SU-DHL-6 (cell line): ENCODE measurements at regions not wholly inside any gene's neighbourhood (a gene's known extent, or its start where the extent isn't known, plus 50 kb on each side); places are given as distances from the start of the nearest gene placed in this dataset.

Experiments used
- H2AFZ ChIP-seq: fragments of 200-600 bp; sonication (generic); 2 replicates; pipeline ENCODE4 v1.6.1; 2014; ENCODE audit warnings: low read depth, mild to moderate bottlenecking, moderate library complexity, mixed read lengths, antibody characterized with exemption, low read length; ENCODE audit not compliant: severe bottlenecking
- H3F3A ChIP-seq: fragments of 200-600 bp; shearing (Covaris generic); 2 replicates; pipeline ENCODE4 v1.6.0; 2016; ENCODE audit warnings: antibody characterized with exemption, mild to moderate bottlenecking; ENCODE audit not compliant: insufficient read depth
- H3K27ac ChIP-seq: fragments of 200-600 bp; sonication (generic); 2 replicates; pipeline ENCODE4 v1.5.1; 2016; ENCODE audit warnings: low read depth, mild to moderate bottlenecking, low read length, moderate library complexity, mixed read lengths
- H3K27me3 ChIP-seq: fragments of 200-600 bp; sonication (generic), shearing (Covaris generic); 2 replicates; pipeline ENCODE4 v1.6.0; 2014; ENCODE audit warnings: mild to moderate bottlenecking, low read length
- H3K36me3 ChIP-seq: fragments of 200-600 bp; sonication (generic); 2 replicates; pipeline ENCODE4 v1.6.1; 2014; ENCODE audit warnings: mild to moderate bottlenecking, low read length, mixed read lengths
- H3K4me2 ChIP-seq: fragments of 300-600, 200-600 bp; shearing (Covaris generic), sonication (generic); 2 replicates; pipeline ENCODE4 v1.6.0; 2014; ENCODE audit warnings: low read length, low read depth, mild to moderate bottlenecking; ENCODE audit not compliant: poor library complexity, severe bottlenecking
- H3K4me3 ChIP-seq: fragments of 200-600 bp; sonication (generic); 2 replicates; pipeline ENCODE4 v1.5.1; 2014; ENCODE audit warnings: antibody characterized with exemption, low read length, mild to moderate bottlenecking, mixed read lengths; ENCODE audit not compliant: insufficient read depth, poor library complexity, severe bottlenecking
- H3K79me2 ChIP-seq: fragments of 200-600 bp; sonication (generic); 2 replicates; pipeline ENCODE4 v1.6.1; 2014; ENCODE audit warnings: mild to moderate bottlenecking, low read length, moderate library complexity; ENCODE audit not compliant: insufficient read depth
- H3K9ac ChIP-seq: fragments of 200-600 bp; sonication (generic); 2 replicates; pipeline ENCODE4 v1.7.0; 2014; ENCODE audit warnings: mild to moderate bottlenecking, low read length
- H3K9me2 ChIP-seq: fragments of 200-600 bp; sonication (generic); replicated peaks from 2 replicates; pipeline ENCODE4 v1.6.1; 2014; ENCODE audit warnings: low read length; ENCODE audit not compliant: insufficient read depth
- H3K9me3 ChIP-seq: fragments of 200-600 bp; sonication (generic); 2 replicates; pipeline ENCODE4 v1.6.1; 2014; ENCODE audit warnings: low read length, mixed read lengths; ENCODE audit not compliant: insufficient read depth
- H4K20me1 ChIP-seq: fragments of 200-600 bp; sonication (generic); 2 replicates; pipeline ENCODE4 v1.6.1; 2014; ENCODE audit warnings: low read depth, mild to moderate bottlenecking, antibody characterized with exemption, low read length, moderate library complexity, mixed read lengths
- EZH2phosphoT487 ChIP-seq: fragments of 200-600 bp; sonication (generic), shearing (Covaris generic); conservative IDR thresholded peaks from 2 replicates; pipeline ENCODE4 v1.6.1; 2018; ENCODE audit warnings: mild to moderate bottlenecking, antibody characterized with exemption, low read length, moderate library complexity, mixed read lengths
- TF ChIP-seq, protein P1 (sequence below): fragments of 200-600 bp; sonication (generic); IDR thresholded peaks from one replicate; pipeline ENCODE4 v1.5.1; 2017; ENCODE audit warnings: antibody characterized with exemption, mild to moderate bottlenecking, low read length, moderate library complexity; ENCODE audit not compliant: insufficient read depth, poor library complexity, severe bottlenecking

DNA sequence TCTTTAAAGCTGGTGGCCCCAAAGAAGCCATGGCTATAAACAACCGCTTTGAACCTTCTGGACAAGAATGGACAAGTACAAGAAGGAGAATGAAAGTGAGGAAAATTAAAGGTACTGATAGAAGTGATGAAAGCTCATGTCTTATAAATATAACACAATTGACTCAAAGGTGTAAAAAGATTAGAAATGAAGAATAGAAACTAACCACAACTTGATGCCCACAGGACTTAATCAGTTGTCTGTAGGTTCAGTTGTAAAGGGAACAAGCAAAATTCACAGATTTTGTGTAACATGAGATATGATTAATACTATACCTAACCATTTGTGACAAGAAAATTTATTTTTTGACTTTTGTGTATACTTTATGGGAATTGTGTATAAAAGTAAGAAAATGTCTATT, 135.7 kb downstream of the NUP35 start:
- Histone ChIP-seq H3F3A (no peaks in the 10 kb centered on the region), H3K79me2 (no peaks in the 10 kb centered on the region), H3K9me2 (no peaks in the 10 kb centered on the region), H3K9me3 (no peaks in the 10 kb centered on the region), H3K9ac (no peak overlapping the region), H4K20me1 (no peaks in the 10 kb centered on the region), H2AFZ (no peak overlapping the region), H3K27ac (no peak overlapping the region), H3K4me2 (no peak overlapping the region), H3K4me3 (no peak overlapping the region), H3K36me3 (no peaks in the 10 kb centered on the region), H3K27me3 (no peaks in the 10 kb centered on the region)
- TF ChIP-seq, protein P1, sequence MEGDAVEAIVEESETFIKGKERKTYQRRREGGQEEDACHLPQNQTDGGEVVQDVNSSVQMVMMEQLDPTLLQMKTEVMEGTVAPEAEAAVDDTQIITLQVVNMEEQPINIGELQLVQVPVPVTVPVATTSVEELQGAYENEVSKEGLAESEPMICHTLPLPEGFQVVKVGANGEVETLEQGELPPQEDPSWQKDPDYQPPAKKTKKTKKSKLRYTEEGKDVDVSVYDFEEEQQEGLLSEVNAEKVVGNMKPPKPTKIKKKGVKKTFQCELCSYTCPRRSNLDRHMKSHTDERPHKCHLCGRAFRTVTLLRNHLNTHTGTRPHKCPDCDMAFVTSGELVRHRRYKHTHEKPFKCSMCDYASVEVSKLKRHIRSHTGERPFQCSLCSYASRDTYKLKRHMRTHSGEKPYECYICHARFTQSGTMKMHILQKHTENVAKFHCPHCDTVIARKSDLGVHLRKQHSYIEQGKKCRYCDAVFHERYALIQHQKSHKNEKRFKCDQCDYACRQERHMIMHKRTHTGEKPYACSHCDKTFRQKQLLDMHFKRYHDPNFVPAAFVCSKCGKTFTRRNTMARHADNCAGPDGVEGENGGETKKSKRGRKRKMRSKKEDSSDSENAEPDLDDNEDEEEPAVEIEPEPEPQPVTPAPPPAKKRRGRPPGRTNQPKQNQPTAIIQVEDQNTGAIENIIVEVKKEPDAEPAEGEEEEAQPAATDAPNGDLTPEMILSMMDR = no peak
- no peak for TF ChIP-seq EZH2phosphoT487

DNA sequence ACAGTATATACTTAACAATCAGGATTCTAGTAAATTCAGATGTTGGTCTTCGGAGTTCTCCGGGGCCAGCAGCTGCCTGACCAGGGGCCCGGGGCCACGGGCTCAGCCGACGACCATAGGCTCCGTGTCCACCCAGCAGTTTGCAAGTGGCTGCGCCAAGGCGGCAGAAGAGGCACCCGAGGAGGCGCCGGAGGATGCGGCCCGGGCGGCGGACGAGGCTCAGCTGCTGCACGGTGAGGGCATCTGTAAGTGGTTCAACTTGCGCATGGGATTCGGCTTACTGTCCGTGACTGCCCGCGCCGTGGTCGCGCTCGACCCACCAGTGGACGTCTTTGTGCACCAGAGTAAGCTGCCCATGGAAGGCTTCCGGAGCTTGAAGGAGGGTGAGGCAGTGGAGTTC, 136.3 kb downstream of the NUP35 start:
- H3K9me3 ChIP-seq = no peaks in the 10 kb centered on the region
- H3K79me2 ChIP-seq = no peaks in the 10 kb centered on the region
- H3K27ac ChIP-seq = no peak overlapping the region
- no peaks in the 10 kb centered on the region for H3F3A ChIP-seq
- TF ChIP-seq EZH2phosphoT487 = no peak
- TF ChIP-seq, protein P1 = no peak
- no peaks in the 10 kb centered on the region for H3K27me3 ChIP-seq
- H2AFZ ChIP-seq = no peak overlapping the region
- no peaks in the 10 kb centered on the region for H3K36me3 ChIP-seq
- H3K9me2 ChIP-seq = no peaks in the 10 kb centered on the region
- H3K4me2 ChIP-seq = no peak overlapping the region
- H3K9ac ChIP-seq = no peak overlapping the region
- no peaks in the 10 kb centered on the region for H4K20me1 ChIP-seq
- no peak overlapping the region for H3K4me3 ChIP-seq

DNA sequence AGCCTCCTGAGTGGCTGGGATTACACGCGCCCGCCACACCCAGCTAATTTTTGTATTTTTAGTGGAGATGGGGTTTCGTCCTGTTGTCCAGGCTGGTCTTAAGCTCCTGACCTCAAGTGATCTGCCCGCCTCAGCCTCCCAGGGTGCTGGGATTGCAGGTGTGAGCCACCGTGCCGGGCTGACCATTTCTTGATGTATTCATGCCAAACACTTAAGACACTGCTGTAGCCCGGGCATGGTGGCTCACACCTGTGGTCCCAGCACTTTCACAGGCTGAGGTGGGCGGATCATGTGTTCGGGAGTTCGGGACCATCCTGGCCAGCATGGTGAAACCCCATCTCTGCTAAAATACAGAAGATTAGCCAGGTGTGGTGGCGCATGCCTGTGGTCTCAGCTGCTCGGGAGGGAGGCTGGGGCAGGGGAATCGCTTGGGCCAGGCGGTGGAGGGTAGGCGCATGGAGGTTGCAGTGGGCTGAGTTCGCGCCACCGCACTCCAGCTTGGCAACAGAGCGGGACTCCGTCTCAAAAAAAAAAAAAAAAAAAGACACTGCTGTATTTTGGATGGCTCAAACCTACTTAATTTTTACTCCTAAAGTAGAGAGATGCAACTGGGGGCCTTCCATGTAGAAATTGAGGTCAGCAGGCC, 140.8 kb downstream of the NUP35 start:
- Histone ChIP-seq H3K9me3 (no peaks in the 10 kb centered on the region), H2AFZ (no peak overlapping the region), H3K27me3 (no peaks in the 10 kb centered on the region), H3K4me2 (no peak overlapping the region), H3K9ac (no peak overlapping the region), H4K20me1 (no peaks in the 10 kb centered on the region), H3F3A (no peaks in the 10 kb centered on the region), H3K36me3 (no peaks in the 10 kb centered on the region), H3K4me3 (no peak overlapping the region), H3K27ac (no peak overlapping the region), H3K79me2 (no peaks in the 10 kb centered on the region), H3K9me2 (no peaks in the 10 kb centered on the region)
- TF ChIP-seq, protein P1 = no peak
- no peak for TF ChIP-seq EZH2phosphoT487
